Activated CD4-positive, alpha-beta T cell treated with anti-CD3 and anti-CD28 coated beads for 48 hours (primary cell): ENCODE measurements at regions not wholly inside any gene's neighbourhood (a gene's known extent, or its start where the extent isn't known, plus 50 kb on each side); places are given as distances from the start of the nearest gene placed in this dataset.

Experiments
- DNase-seq: peaks from one replicate; pipeline ENCODE4 v3.0.0-alpha.2; 2020

GRCh38 chrX:68918202-68918601 is 89.4 kb downstream of the EFNB1 start:
- no peak for DNase-seq

- DNase-seq, result no peak
Measured at GRCh38 chrX:68917799-68918198, 89.0 kb downstream of the EFNB1 start.

- no peak for DNase-seq
Measured at GRCh38 chrX:68916891-68917290, 88.1 kb downstream of the EFNB1 start.

GRCh38 chrX:68915778-68916177 is 87.0 kb downstream of the EFNB1 start:
- DNase-seq, result no peak

- DNase-seq, result no peak
Measured at GRCh38 chrX:68914479-68914946, 85.7 kb downstream of the EFNB1 start.

GRCh38 chrX:68913249-68913547 is 84.4 kb downstream of the EFNB1 start:
- no peak for DNase-seq

- no peak for DNase-seq
Measured at GRCh38 chrX:68912113-68912512, 83.3 kb downstream of the EFNB1 start.

- DNase-seq, result no peak
Measured at GRCh38 chrX:68910731-68911428, 82.1 kb downstream of the EFNB1 start.

- no peak for DNase-seq
Measured at GRCh38 chrX:68909945-68910344, 81.1 kb downstream of the EFNB1 start.

GRCh38 chrX:68908071-68908470 is 79.2 kb downstream of the EFNB1 start:
- DNase-seq, result no peak

- DNase-seq, result no peak
Measured at GRCh38 chrX:68902706-68903504, 74.1 kb downstream of the EFNB1 start.

GRCh38 chrX:68901519-68901918 is 72.7 kb downstream of the EFNB1 start:
- no peak for DNase-seq

GRCh38 chrX:68898598-68898997 is 69.8 kb downstream of the EFNB1 start:
- no peak for DNase-seq

- DNase-seq, result no peak
Measured at GRCh38 chrX:68897118-68897945, 68.5 kb downstream of the EFNB1 start.

- no peak for DNase-seq
Measured at GRCh38 chrX:68896581-68896980, 67.8 kb downstream of the EFNB1 start.

GRCh38 chrX:68895778-68896177 is 67.0 kb downstream of the EFNB1 start:
- no peak for DNase-seq

- DNase-seq, result peak; percentile 12
Measured at GRCh38 chrX:68895341-68895755, 66.5 kb downstream of the EFNB1 start.

- peak; percentile 17 for DNase-seq
Measured at GRCh38 chrX:68894513-68895340, 65.9 kb downstream of the EFNB1 start.

GRCh38 chrX:68894142-68894512 is 65.3 kb downstream of the EFNB1 start:
- no peak for DNase-seq

GRCh38 chrX:68892651-68893050 is 63.8 kb downstream of the EFNB1 start:
- DNase-seq, result no peak

GRCh38 chrX:68892134-68892533 is 63.3 kb downstream of the EFNB1 start:
- DNase-seq, result no peak
